Gastroesophageal sphincter (tissue), 4 donors: ENCODE measurements at regions not wholly inside any gene's neighbourhood (a gene's known extent, or its start where the extent isn't known, plus 50 kb on each side); places are given as distances from the start of the nearest gene placed in this dataset.

Experiments used
- ATAC-seq: fragments of 150-250 bp; one replicate; pipeline ENCODE4 v1.9.1; 2016; ENCODE audit warnings: mild to moderate bottlenecking, moderate library complexity
- H3K27ac ChIP-seq, 4 donors: fragments of 200-600 bp; sonication (generic) in 3 of 4; 1 replicate in 3 of 4; 2 replicates in 1 of 4; pipeline ENCODE4 v1.5.1; 2016 to 2019
- H3K27me3 ChIP-seq: fragments of 200-600 bp; sonication (generic); one replicate; pipeline ENCODE4 v1.5.1; 2019
- H3K36me3 ChIP-seq, 2 donors: fragments of 200-600 bp; sonication (generic); one replicate each; pipeline ENCODE4 v1.5.1; 2019; ENCODE audit warnings: control low read depth in 1 of 2
- H3K4me1 ChIP-seq, 3 donors: fragments of 200-600 bp; sonication (generic); 1 replicate in 2 of 3; 2 replicates in 1 of 3; pipeline ENCODE4 v1.5.1; 2016 to 2019; ENCODE audit warnings: control low read depth in 2 of 3
- H3K4me3 ChIP-seq, 2 donors: fragments of 200-600 bp; sonication (generic); one replicate each; pipeline ENCODE4 v1.5.1; 2019; ENCODE audit warnings: mild to moderate bottlenecking in 1 of 2, moderate library complexity in 1 of 2
- H3K9me3 ChIP-seq, 3 donors: fragments of 200-600 bp; sonication (generic); one replicate each; pipeline ENCODE4 v1.5.1; 2017 to 2019; ENCODE audit warnings: control low read depth in 2 of 3
- EP300 ChIP-seq: sonication (generic); formaldehyde crosslinking; IDR thresholded peaks from one replicate; pipeline ENCODE4 v1.6.1; 2017; ENCODE audit warnings: antibody characterized with exemption, mild to moderate bottlenecking
- POLR2A ChIP-seq, 2 donors: fragments of 450-650 bp; IDR thresholded peaks; one replicate each; pipeline ENCODE4 v1.6.1; 2017; ENCODE audit warnings: antibody characterized with exemption in 2 of 2, mild to moderate bottlenecking in 2 of 2, moderate library complexity in 1 of 2
- POLR2AphosphoS5 ChIP-seq: sonication (generic); formaldehyde crosslinking; IDR thresholded peaks from one replicate; pipeline ENCODE4 v1.6.1; 2017; ENCODE audit warnings: antibody characterized with exemption
- WGBS, 2 donors: methylation state at CpG; one replicate each; pipeline ENCODE4 v1.1.5; 2018; ENCODE audit warnings: low coverage in 1 of 2; 5-methylcytosine and 5-hydroxymethylcytosine counted together
- TF ChIP-seq, protein P1 (sequence below), 4 experiments: fragments of 200-600 bp in 2 of 4; fragments of 450-650 bp in 2 of 4; sonication (generic) in 1 of 4; IDR thresholded peaks; one replicate each; pipeline ENCODE4 v1.5.1; 2017 to 2019; ENCODE audit warnings: antibody characterized with exemption in 4 of 4, mild to moderate bottlenecking in 2 of 4, moderate library complexity in 2 of 4

GRCh38 chr2:8587251-8587791 is 94.5 kb upstream of the ID2 start:
- Histone ChIP-seq H3K36me3 (no peaks in the 10 kb centered on the region), H3K4me3 (no peak overlapping the region), H3K9me3 (no peaks in the 10 kb centered on the region), H3K27ac (peak overlapping the region in 1 of 4 donors; percentile 55), H3K27me3 (no peaks in the 10 kb centered on the region), H3K4me1 (peaks cover 0 to 36% (median 6%) of the 10 kb centered on the region in 3 donors)
- TF ChIP-seq EP300 (no peak), POLR2AphosphoS5 (no peak), POLR2A (IDR thresholded peaks at IDR 0.05) (no peak)
- TF ChIP-seq, protein P1, sequence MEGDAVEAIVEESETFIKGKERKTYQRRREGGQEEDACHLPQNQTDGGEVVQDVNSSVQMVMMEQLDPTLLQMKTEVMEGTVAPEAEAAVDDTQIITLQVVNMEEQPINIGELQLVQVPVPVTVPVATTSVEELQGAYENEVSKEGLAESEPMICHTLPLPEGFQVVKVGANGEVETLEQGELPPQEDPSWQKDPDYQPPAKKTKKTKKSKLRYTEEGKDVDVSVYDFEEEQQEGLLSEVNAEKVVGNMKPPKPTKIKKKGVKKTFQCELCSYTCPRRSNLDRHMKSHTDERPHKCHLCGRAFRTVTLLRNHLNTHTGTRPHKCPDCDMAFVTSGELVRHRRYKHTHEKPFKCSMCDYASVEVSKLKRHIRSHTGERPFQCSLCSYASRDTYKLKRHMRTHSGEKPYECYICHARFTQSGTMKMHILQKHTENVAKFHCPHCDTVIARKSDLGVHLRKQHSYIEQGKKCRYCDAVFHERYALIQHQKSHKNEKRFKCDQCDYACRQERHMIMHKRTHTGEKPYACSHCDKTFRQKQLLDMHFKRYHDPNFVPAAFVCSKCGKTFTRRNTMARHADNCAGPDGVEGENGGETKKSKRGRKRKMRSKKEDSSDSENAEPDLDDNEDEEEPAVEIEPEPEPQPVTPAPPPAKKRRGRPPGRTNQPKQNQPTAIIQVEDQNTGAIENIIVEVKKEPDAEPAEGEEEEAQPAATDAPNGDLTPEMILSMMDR (IDR thresholded peaks at IDR 0.05) = no peak
- ATAC-seq = no peak
- WGBS, 2 donors = 70 to 80% methylated on average over 1 to 5 of the region's 19 CpGs

DNA sequence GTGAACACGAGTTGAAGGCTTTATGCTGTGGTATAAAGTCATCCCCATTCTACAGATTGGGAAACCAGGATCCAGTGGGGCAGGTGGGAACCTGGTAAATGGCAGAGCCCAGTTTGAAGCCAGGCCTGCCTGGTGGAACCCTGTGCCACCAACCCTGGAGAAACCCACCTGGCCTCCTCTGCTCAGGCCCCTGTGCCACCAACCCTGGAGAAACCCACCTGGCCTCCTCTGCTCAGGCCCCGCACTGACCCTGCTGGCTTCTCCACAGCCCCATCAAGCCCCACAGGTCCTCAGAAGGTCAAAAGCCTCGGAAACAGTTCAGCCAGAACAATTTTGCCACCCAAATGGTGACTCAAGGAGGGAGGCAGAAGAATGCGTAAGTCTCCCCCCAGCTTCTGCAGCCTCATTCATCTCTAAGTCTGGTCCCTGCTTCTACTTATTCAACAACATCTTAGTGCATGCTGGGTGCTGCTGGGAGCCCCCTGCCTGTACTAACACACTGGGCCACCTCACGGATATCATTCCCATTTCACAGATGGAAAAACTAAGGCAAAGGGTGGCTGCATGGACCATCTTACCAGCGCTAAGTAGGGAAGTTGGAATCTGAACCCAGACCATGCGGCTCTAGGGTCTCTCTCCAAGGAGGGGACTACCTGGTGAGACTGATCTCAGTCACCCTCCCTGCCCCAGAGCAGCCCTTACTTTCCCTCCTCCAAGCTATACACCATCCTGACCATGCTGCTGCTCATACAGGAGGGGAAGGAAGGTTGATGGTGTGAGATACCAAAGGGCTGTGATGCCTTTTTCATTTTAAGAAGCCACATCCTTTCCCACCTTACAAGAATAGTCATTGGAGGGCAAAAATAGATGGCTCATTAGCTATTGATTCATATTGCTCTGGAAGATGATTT is 93.7 kb upstream of the ID2 start:
- Histone ChIP-seq H3K27ac (no peak overlapping the region), H3K36me3 (no peaks in the 10 kb centered on the region), H3K27me3 (no peaks in the 10 kb centered on the region), H3K4me3 (no peak overlapping the region), H3K9me3 (no peaks in the 10 kb centered on the region), H3K4me1 (peaks cover 0 to 27% (median 4%) of the 10 kb centered on the region in 3 donors)
- WGBS, 2 donors = 83 to 92% methylated on average over 2 of the region's 7 CpGs
- no peak for TF ChIP-seq POLR2AphosphoS5
- TF ChIP-seq, protein P1 (IDR thresholded peaks at IDR 0.05) = no peak
- TF ChIP-seq POLR2A (IDR thresholded peaks at IDR 0.05) = no peak
- no peak for TF ChIP-seq EP300
- ATAC-seq = no peak

DNA sequence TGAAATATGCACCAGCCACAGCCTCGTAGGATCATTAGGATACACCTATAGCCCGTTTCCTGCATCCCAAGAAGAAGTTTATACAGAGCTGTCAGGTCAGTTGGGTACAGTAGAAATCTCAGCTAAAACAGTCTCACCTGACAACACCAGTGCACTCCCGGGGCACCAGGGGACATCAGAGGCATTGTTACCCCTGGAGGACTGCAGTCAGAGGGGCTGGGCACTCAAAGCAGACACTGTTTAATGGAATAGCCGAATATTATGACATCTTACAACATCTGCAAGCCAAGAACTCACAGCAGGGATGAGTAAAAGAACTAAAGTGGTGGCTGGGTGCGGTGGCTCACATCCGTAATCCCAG is 93.0 kb upstream of the ID2 start:
- Histone ChIP-seq H3K9me3 (no peaks in the 10 kb centered on the region), H3K27me3 (no peaks in the 10 kb centered on the region), H3K27ac (no peak overlapping the region), H3K4me1 (peaks cover 0 to 21% (median 0%) of the 10 kb centered on the region in 3 donors), H3K36me3 (no peaks in the 10 kb centered on the region), H3K4me3 (no peak overlapping the region)
- TF ChIP-seq, protein P1 (IDR thresholded peaks at IDR 0.05) = no peak
- TF ChIP-seq POLR2A (IDR thresholded peaks at IDR 0.05) (no peak), EP300 (no peak), POLR2AphosphoS5 (no peak)
- WGBS, 2 donors = 92 to 100% methylated on average over 3 to 6 of the region's 6 CpGs
- ATAC-seq = no peak

GRCh38 chr2:8589721-8590120 is 92.1 kb upstream of the ID2 start:
- 33 to 83% methylated on average over 1 of the region's 1 CpG for WGBS, 2 donors
- H3K27me3 ChIP-seq = no peaks in the 10 kb centered on the region

More at GRCh38 chr2:8589721-8590120, 92.1 kb upstream of the ID2 start:
- ATAC-seq = no peak
- Histone ChIP-seq H3K9me3 (no peaks in the 10 kb centered on the region), H3K4me3 (no peak overlapping the region), H3K36me3 (no peaks in the 10 kb centered on the region), H3K27ac (no peak overlapping the region), H3K4me1 (peaks cover 0 to 14% (median 0%) of the 10 kb centered on the region in 3 donors)
- no peak for TF ChIP-seq POLR2A (IDR thresholded peaks at IDR 0.05)
- no peak for TF ChIP-seq POLR2AphosphoS5
- TF ChIP-seq, protein P1 (IDR thresholded peaks at IDR 0.05) = no peak
- no peak for TF ChIP-seq EP300
